Esophagus muscularis mucosa (tissue), 4 donors: ENCODE measurements at regions not wholly inside any gene's neighbourhood (a gene's known extent, or its start where the extent isn't known, plus 50 kb on each side); places are given as distances from the start of the nearest gene placed in this dataset.

Experiments used
- DNase-seq: peaks from one replicate; pipeline ENCODE4 v3.0.0-alpha.2; 2017; ENCODE audit errors: extremely low spot score
- H3K27ac ChIP-seq, 4 donors: fragments of 200-600 bp; sonication (generic); replicated peaks in 1 of 4; 1 replicate in 3 of 4; 2 replicates in 1 of 4; pipeline ENCODE4 v1.5.1; 2016 to 2019; ENCODE audit warnings: mild to moderate bottlenecking in 1 of 4
- H3K27me3 ChIP-seq, 4 donors: fragments of 200-600 bp; sonication (generic); one replicate each; pipeline versions ENCODE4 v1.5.1 to v1.6.0; 2016 to 2019
- H3K36me3 ChIP-seq, 4 donors: fragments of 200-600 bp; sonication (generic); one replicate each; pipeline ENCODE4 v1.5.1; 2016 to 2019
- H3K4me1 ChIP-seq, 4 donors: fragments of 200-600 bp; sonication (generic); one replicate each; pipeline ENCODE4 v1.5.1; 2016 to 2019
- H3K4me3 ChIP-seq, 4 donors: fragments of 200-600 bp; sonication (generic); 1 replicate in 2 of 4; 2 replicates in 2 of 4; pipeline ENCODE4 v1.5.1; 2016 to 2019; ENCODE audit warnings: mild to moderate bottlenecking in 4 of 4, moderate library complexity in 1 of 4
- H3K9me3 ChIP-seq, 4 donors: fragments of 200-600 bp; sonication (generic); 1 replicate in 3 of 4; 2 replicates in 1 of 4; pipeline ENCODE4 v1.5.1; 2016 to 2019
- EP300 ChIP-seq: sonication (generic); formaldehyde crosslinking; IDR thresholded peaks from one replicate; pipeline ENCODE4 v1.6.1; 2017; ENCODE audit warnings: antibody characterized with exemption
- POLR2A ChIP-seq: fragments of 450-650 bp; IDR thresholded peaks from one replicate; pipeline ENCODE4 v1.6.1; 2017; ENCODE audit warnings: antibody characterized with exemption, moderate library complexity, mild to moderate bottlenecking, low read depth
- POLR2AphosphoS5 ChIP-seq, 2 donors: sonication (generic); formaldehyde crosslinking; IDR thresholded peaks; one replicate each; pipeline ENCODE4 v1.6.1; 2017; ENCODE audit warnings: antibody characterized with exemption in 2 of 2
- WGBS: methylation state at CpG from one replicate; pipeline ENCODE4 v1.1.5; 2018; 5-methylcytosine and 5-hydroxymethylcytosine counted together
- intact Hi-C: fragments of 100-400 bp; cut with DNase I; formaldehyde crosslinking; loops from one replicate; pipeline ENCODE4 v1.15.1; 2023
- TF ChIP-seq, protein P1 (sequence below), 3 experiments: fragments of 200-600 bp in 2 of 3; fragments of 450-650 bp in 1 of 3; sonication (generic) in 2 of 3; IDR thresholded peaks; one replicate each; pipeline ENCODE4 v1.5.1; 2017 to 2019; ENCODE audit warnings: antibody characterized with exemption in 3 of 3, mild to moderate bottlenecking in 2 of 3, moderate library complexity in 1 of 3

DNA sequence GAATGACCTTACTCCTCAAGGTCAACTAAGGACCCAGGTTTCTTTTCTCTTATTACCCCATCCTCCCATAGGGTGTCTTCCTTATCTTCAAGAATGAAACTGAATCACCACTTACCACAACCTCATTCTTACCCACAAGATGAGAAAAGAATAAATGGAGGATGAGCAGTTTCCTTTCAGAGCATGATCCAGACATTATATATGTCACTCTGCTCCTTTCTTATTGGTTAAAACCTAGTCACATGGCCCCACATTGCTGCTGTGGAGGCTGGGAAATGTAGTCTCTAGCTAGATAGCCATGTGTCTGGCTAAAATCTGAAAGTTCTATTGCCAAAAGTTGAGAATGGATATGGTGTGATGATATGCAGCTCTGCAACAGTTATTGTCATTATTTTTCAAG is 62.4 kb upstream of the RAI2 start:
- intact Hi-C loops = no loop called here
- H3K27ac ChIP-seq = no peak overlapping the region
- no peak for DNase-seq

GRCh38 chrX:17922303-17922702 is 61.2 kb upstream of the RAI2 start:
- no peak for DNase-seq
- intact Hi-C loops = no loop called here
- Histone ChIP-seq H3K27ac (no peak overlapping the region), H3K4me3 (no peak overlapping the region), H3K9me3 (no peaks in the 10 kb centered on the region), H3K27me3 (no peaks in the 10 kb centered on the region), H3K4me1 (no peaks in the 10 kb centered on the region), H3K36me3 (no peaks in the 10 kb centered on the region)
- TF ChIP-seq, protein P1, sequence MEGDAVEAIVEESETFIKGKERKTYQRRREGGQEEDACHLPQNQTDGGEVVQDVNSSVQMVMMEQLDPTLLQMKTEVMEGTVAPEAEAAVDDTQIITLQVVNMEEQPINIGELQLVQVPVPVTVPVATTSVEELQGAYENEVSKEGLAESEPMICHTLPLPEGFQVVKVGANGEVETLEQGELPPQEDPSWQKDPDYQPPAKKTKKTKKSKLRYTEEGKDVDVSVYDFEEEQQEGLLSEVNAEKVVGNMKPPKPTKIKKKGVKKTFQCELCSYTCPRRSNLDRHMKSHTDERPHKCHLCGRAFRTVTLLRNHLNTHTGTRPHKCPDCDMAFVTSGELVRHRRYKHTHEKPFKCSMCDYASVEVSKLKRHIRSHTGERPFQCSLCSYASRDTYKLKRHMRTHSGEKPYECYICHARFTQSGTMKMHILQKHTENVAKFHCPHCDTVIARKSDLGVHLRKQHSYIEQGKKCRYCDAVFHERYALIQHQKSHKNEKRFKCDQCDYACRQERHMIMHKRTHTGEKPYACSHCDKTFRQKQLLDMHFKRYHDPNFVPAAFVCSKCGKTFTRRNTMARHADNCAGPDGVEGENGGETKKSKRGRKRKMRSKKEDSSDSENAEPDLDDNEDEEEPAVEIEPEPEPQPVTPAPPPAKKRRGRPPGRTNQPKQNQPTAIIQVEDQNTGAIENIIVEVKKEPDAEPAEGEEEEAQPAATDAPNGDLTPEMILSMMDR (IDR thresholded peaks at IDR 0.05) = no peak
- TF ChIP-seq POLR2AphosphoS5 (IDR thresholded peaks at IDR 0.05) = no peak
- no peak for TF ChIP-seq EP300
- no peak for TF ChIP-seq POLR2A
- 73% methylated on average over 5 of the region's 5 CpGs for WGBS

More for the DNA sequence above, 62.4 kb upstream of the RAI2 start:
- H3K4me1 ChIP-seq = no peaks in the 10 kb centered on the region
- H3K9me3 ChIP-seq = no peaks in the 10 kb centered on the region
- H3K36me3 ChIP-seq = no peaks in the 10 kb centered on the region
- H3K4me3 ChIP-seq = no peak overlapping the region
- no peaks in the 10 kb centered on the region for H3K27me3 ChIP-seq
- TF ChIP-seq EP300 (no peak), POLR2A (no peak), POLR2AphosphoS5 (IDR thresholded peaks at IDR 0.05) (no peak)
- TF ChIP-seq, protein P1 (IDR thresholded peaks at IDR 0.05) = no peak

- no peak overlapping the region for H3K27ac ChIP-seq
- intact Hi-C loops = no loop called here
- no peak for DNase-seq
- WGBS = 75% methylated on average over 6 of the region's 6 CpGs
- H3K36me3 ChIP-seq = no peaks in the 10 kb centered on the region
- no peaks in the 10 kb centered on the region for H3K27me3 ChIP-seq
- TF ChIP-seq POLR2A = no peak
- no peaks in the 10 kb centered on the region for H3K4me1 ChIP-seq
- no peak overlapping the region for H3K4me3 ChIP-seq
- H3K9me3 ChIP-seq = no peaks in the 10 kb centered on the region
Observed at GRCh38 chrX:17919896-17920446, 58.9 kb upstream of the RAI2 start.

- Histone ChIP-seq H3K9me3 (no peaks in the 10 kb centered on the region), H3K4me1 (no peaks in the 10 kb centered on the region), H3K27ac (no peak overlapping the region), H3K36me3 (no peaks in the 10 kb centered on the region), H3K27me3 (no peaks in the 10 kb centered on the region), H3K4me3 (no peak overlapping the region)
- no peak for DNase-seq
- WGBS = 82% methylated on average over 4 of the region's 4 CpGs
- TF ChIP-seq, protein P1 (IDR thresholded peaks at IDR 0.05) = no peak
- TF ChIP-seq EP300 (no peak), POLR2AphosphoS5 (IDR thresholded peaks at IDR 0.05) (no peak), POLR2A (no peak)
- intact Hi-C loops = no loop called here
Observed at GRCh38 chrX:17917945-17918577, 57.0 kb upstream of the RAI2 start.

GRCh38 chrX:17913801-17914200 is 52.7 kb upstream of the RAI2 start:
- H3K9me3 ChIP-seq = no peaks in the 10 kb centered on the region
- no peaks in the 10 kb centered on the region for H3K36me3 ChIP-seq
- intact Hi-C loops = no loop called here
- H3K4me1 ChIP-seq = no peaks in the 10 kb centered on the region
- TF ChIP-seq EP300 = no peak
- TF ChIP-seq, protein P1 (IDR thresholded peaks at IDR 0.05) = no peak
- no peak for TF ChIP-seq POLR2A
- TF ChIP-seq POLR2AphosphoS5 (IDR thresholded peaks at IDR 0.05) = no peak
- no peak overlapping the region for H3K4me3 ChIP-seq
- no peak overlapping the region for H3K27ac ChIP-seq
- DNase-seq = no peak
- 83% methylated on average over 6 of the region's 6 CpGs for WGBS
- H3K27me3 ChIP-seq = no peaks in the 10 kb centered on the region
